ENCODE measurements at regions not wholly inside any gene's neighbourhood (a gene's known extent, or its start where the extent isn't known, plus 50 kb on each side); places are given as distances from the start of the nearest gene placed in this dataset.

GRCh38 chr5:3220201-3220600 is 375.4 kb upstream of the IRX1 start:
- no peak for TF ChIP-seq CTCF (IDR thresholded peaks at IDR 0.05; ENCODE audit: borderline replicate concordance, extremely low read depth, low read length, poor library complexity, severe bottlenecking)
- no peak for TF ChIP-seq EZH2 (IDR thresholded peaks at IDR 0.05; ENCODE audit: borderline replicate concordance, low read depth, low read length, severe bottlenecking)

Data from DND-41 (cell line).